ENCODE measurements at regions not wholly inside any gene's neighbourhood (a gene's known extent, or its start where the extent isn't known, plus 50 kb on each side); places are given as distances from the start of the nearest gene placed in this dataset.

GRCh38 chr2:37472959-37473358 lies 128.5 kb downstream of the QPCT start:
- no peak for DNase-seq

GRCh38 chr2:37476411-37476810 lies 132.0 kb downstream of the QPCT start:
- DNase-seq, result no peak

DNA sequence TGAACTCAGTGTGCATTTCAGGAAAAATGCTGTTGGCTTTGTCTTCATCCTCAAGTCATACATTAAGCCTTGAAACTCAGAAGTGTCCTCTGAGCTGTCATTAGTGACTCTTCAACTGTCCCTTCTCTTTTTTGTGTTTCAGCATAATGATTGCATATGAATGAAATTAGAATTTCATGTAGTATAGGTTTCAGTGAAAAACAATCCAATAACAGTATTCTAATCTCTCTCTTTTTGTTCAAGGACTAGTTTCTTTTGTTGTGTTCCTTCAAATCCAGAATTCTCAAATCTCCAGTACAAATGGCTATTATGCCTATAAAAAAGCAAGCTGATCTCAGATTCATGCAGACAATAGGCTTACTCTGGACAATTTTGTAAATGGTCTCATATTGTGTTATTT lies 133.5 kb downstream of the QPCT start:
- no peak for DNase-seq

- DNase-seq, result no peak
These were observed 136.8 kb downstream of the QPCT start for GRCh38 chr2:37481244-37481643.

DNA sequence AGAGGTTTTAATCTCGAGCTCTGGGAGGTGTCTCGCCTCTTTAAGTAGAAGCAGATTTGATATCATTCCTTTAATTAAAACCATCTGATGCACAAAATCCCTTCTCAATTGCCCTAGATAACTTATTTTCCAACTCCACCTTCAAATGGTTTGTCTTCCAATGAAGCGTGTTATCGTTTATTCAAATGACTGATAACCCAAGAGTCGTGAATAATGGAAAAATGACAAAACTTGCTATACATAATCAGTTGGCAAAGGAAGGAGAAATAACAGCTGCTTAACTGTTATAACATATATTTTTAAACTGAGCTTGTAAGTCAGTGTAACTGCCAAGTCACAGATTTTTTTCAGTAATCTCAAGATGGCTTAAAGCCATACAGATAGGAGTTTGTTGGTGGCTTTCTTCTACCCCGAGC lies 144.6 kb downstream of the QPCT start:
- no peak for DNase-seq

GRCh38 chr2:37489536-37489935 lies 145.1 kb downstream of the QPCT start:
- no peak for DNase-seq

- DNase-seq, result no peak
These were observed 149.0 kb downstream of the QPCT start for GRCh38 chr2:37493425-37493824.

- no peak for DNase-seq
These were observed 154.7 kb downstream of the QPCT start for GRCh38 chr2:37499113-37499512.

- no peak for DNase-seq
These were observed 155.6 kb downstream of the QPCT start for GRCh38 chr2:37500031-37500430.

- peak in 1 of 2 experiments; percentile 55 for DNase-seq
These were observed 156.7 kb downstream of the QPCT start for GRCh38 chr2:37501113-37501512.

- no peak for DNase-seq
These were observed 162.1 kb downstream of the QPCT start for GRCh38 chr2:37506407-37507050.

DNA sequence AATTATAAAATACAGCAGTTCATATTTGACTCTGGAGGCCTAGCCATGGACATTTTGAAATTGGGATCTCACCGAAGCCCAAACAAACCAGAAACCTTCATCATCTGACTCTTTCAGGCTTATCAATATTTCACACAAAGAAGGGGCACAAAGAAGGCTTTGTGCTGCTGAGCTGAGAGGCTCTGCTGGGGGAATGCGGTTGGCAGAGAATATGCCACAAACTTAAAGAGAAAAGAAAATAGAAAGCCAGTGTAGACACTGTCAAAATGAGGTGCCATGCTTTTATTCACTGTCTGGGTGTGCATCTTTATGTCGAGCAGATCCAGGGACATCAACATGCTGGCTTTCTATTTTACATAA lies 162.6 kb downstream of the QPCT start:
- no peak for DNase-seq

DNA sequence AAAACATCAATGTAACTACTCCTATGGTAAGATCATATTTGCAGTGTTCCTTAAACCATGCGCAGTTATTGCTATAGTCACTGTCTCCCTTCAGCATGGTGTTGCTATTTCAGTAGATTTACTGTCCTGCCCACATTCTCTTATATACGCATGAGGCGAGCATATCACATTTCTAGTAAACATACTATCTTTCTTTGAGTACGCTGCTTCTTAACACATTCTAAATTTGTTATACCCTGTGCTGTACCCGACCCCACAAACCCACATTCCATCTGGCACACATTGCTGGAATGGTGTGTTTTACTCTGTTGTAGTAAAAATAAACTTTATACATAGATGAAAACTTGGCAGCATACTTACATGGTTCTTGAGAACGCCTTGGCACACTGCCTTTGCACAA lies 163.3 kb downstream of the QPCT start:
- DNase-seq, result no peak

- peak in 1 of 2 experiments; percentile 9 for DNase-seq
These were observed 158.5 kb downstream of the CDC42EP3 start for GRCh38 chr2:37512971-37513370.

DNA sequence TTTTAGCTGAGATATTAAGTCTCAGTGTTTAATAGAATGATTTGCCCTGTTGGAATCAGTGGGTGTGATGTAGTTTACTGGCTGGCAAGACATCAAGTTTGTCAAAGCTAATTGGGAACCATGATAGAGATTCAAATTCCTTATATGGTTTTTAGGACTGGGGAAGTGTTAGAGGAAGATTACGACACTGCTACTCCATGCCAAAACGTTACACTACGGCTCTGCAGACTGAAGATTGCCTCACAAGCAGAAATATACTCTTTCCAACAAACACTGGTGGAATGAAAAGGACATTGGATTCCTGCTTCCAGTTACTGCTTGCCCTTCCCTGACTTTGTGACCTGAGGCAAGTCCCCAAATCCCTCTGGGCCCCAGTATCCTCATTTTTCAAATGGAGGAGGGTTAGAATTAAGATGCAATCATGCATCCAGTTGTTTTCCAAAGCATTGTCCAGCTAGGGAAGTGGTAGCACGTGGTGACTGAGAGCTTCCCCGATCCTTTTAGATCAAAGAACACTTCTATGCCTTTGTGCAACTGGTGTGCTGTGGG lies 147.6 kb downstream of the CDC42EP3 start:
- DNase-seq, result peak; percentile 78 to 89

DNA sequence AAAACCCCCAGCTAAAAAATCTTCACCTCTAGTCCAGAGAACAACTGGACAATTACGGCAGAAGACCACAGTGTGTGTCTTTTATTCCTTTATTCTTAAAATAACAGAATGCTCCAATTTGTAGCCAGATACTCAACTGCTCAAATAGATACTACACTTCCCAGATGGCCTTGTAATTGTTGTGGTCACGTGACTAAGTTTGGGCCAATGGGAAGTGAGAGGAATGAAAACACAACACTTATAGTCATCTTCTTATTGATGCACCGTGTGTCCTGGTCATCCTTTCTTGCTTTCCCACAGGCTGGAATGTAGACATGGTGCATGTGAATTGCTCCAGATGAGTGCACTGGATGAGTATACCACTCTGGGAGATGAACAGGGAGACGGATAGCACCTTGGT lies 145.1 kb downstream of the CDC42EP3 start:
- no peak for DNase-seq

DNA sequence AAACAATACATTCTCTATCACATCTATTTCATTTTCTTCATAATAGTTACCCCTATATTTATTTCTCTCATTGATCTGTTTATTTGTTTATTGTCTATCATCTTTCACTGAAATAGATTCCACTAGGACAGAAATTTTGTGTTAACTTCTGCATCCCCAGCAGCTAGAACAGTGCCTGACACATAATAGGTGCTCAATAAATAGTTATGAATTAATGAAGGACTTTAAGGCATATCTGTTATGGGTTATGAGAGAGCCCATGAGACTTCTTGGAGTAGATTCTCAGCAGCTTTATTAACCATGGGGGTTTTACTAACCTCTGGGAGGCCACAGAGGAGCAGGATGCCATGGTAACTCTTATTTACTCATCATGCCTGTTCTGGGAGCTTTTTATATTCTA lies 144.6 kb downstream of the CDC42EP3 start:
- DNase-seq, result no peak

DNA sequence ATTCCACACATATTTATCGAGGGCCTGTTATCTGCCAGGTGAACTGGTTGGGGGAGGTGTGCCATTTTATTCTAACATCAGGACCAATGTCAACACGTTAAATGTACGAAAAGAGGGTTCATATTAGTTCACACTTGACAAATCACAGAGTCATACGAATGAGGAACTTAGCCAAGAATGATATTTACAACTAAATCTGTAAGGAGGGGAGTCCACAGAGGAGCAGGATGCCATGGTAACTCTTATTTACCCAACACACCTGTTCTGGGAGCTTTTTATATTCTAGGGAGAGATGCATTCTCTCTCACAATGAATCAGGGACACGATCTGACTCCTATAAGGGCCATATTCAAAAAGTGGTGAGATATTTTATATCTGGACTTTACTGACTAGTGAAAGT lies 144.1 kb downstream of the CDC42EP3 start:
- no peak for DNase-seq

DNA sequence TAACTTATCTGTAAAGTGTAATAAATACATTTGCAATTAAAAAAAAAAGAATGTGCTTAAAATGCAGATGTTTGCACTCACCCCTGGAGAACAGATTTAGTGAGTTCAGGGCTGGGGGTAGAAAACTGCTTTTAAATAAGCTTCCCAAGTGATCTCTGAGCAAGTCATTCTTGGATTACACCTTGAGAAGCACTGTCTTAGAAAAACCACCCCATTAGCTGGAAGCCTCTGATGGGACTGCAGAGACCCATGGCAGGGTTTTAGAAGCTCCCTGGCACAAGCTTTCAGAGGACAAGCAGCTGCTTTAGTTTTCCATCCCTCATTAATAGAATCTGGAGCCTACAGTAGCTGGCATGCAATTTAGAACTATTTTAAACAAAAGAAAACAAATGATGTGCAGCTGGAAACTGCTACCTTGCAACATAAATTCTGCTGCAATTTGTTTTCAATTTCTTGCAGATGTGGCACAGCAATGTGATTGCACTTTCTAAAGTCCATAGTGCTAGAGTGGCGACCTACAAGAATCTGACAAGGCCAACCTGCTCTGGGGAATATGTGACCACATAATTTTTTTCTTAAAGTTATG lies 141.5 kb downstream of the CDC42EP3 start:
- DNase-seq, result no peak

DNA sequence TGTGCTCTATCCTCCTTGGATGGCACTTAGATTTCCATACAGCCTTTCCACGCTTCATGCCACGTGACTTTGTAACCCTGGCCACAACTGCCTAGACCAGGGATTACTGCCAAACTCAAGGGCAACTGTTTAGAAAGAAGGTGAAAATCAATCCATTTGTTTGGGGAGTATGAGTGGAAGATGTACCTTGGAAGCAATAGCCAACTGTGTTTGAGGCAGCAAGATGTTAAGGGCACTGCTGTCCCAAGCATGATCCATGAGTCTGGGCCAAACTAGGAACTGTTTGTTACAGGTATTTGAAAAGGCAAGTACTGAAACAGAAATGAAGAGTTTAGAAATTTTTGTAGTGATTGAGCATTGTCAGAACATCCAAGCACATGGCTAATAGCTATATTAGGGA lies 138.9 kb downstream of the CDC42EP3 start:
- DNase-seq, result no peak

DNA sequence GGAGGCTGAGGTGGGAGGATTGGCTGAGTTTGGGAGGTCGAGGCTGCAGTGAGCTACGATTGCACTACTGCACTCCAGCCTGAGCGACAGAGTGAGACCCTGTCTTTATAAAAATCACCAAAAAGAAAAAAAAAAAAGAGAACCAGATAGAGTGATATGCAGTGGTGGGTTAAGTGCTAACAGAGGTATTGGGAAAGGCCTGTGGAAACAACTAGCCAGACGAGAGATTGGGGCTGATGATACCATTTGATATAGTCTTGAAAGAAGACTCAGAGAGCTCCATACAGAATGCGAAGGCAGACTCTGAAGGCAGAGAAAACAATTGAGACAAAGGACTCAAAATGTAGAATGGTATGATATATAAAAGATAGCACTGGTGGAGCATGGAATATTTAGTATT lies 134.1 kb downstream of the CDC42EP3 start:
- no peak for DNase-seq

DNA sequence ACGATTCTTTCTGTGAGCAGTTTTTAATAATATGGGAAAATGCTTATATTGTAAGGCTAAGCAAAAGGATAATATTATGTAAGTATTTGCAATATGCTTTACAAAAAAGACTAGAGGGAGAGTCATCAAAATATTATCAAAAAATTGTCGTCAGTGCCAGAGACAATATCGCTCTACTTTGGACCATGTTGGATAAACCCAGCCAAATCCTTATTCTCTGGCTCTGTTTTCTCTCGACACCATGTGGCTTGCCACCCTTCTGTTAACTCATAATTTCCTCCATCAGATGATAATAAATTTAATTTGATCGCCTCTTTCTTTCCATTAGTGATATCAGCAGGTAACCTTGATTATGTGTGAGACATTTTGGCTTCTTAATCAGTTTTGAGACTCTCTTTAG lies 129.9 kb downstream of the CDC42EP3 start:
- no peak for DNase-seq

- DNase-seq, result no peak
These were observed 127.4 kb downstream of the CDC42EP3 start for GRCh38 chr2:37543999-37544557.

DNA sequence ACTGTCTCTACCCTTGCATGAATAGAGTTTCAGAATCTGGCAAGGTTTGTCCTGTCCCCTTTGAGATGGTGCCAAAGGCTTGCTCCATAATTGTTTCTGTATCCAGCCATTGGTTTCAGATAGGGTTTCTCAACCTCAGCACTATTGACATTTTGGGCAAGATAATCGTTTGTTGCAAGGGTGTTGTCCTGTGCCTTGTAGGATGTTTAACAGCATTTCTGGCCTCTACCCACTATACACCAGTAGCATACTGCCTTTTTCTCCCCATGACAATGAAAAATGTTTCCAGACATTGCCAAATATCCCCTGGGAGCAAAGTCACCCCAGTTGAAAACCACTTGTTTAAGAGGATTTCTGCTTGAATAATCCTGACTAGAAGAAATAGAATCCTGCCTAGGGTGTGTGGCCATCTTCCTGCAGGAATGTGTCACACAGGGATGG lies 126.8 kb downstream of the CDC42EP3 start:
- DNase-seq, result no peak

DNA sequence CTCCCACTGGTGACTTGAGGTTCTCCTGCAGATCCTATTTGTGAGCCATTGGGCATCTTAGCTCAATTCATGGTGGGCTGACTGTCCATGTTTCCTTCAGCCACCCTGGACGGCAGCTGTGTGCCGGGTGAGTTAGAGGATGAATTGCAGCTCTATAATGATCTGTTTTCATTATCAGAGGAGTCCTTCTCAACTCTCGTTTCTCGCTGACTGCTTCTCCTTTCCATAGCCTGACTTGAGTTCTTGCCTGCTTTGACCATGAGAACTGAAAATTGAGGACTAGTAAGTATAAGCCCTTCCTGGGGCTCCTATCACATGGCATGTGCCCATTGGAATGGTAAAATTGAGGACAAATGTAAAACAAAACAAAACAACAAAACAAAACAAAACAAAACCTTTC lies 121.8 kb downstream of the CDC42EP3 start:
- DNase-seq, result no peak

Measured in NCI-H524 (cell line).